ENCODE measurements at regions not wholly inside any gene's neighbourhood (a gene's known extent, or its start where the extent isn't known, plus 50 kb on each side); places are given as distances from the start of the nearest gene placed in this dataset.
A peak's percentile ranks its signal among the peaks of the same experiment; 100 is the strongest.

DNA sequence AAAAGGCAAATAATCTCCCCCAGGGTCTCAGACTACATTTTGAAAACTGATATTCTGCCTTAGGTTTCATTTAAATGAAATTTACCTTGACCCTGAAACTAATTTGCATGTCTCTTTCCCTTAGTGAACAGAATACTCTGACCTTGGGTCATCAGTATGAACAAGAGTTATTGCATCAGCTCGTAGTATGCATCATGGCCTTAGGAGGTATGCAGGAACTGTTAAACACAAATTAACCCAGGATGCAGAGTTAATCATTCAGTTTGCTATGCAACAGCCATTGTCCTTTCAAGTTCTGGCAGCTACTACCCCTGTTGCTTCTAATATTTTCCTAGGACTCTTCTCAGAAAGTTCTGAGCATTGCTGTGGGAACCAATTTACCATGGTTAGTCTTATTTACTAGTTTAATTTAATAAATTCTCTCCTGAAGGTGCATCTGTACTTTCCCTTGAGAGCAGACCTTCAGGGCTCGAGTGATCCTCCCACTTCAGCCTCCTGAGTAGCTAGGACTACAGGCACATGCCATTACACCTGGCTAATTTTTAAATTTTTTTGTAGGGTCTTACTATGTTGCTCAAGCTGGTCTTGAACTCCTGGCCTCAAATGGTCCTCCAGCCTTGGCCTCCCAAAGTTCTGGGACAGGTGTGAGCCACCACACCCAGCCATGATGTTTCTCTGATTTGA, 126.7 kb downstream of the TTC6 start (continued):
- TF ChIP-seq GMEB1 (CRISPR knock-in tag; IDR thresholded peaks at IDR 0.05; ENCODE audit: borderline replicate concordance), result no peak
- TF ChIP-seq GATAD1 (CRISPR knock-in tag; IDR thresholded peaks at IDR 0.05), result no peak
- TF ChIP-seq IRF1 (CRISPR knock-in tag; IDR thresholded peaks at IDR 0.05; ENCODE audit: low read depth), result no peak
- TF ChIP-seq ELK4 (CRISPR knock-in tag; IDR thresholded peaks at IDR 0.05; ENCODE audit: borderline replicate concordance), result no peak
- TF ChIP-seq ZNF749 (CRISPR knock-in tag; IDR thresholded peaks at IDR 0.05; ENCODE audit: borderline replicate concordance), result no peak
- no peak for TF ChIP-seq ZNF446 (CRISPR knock-in tag; IDR thresholded peaks at IDR 0.05)
- TF ChIP-seq, protein P1, sequence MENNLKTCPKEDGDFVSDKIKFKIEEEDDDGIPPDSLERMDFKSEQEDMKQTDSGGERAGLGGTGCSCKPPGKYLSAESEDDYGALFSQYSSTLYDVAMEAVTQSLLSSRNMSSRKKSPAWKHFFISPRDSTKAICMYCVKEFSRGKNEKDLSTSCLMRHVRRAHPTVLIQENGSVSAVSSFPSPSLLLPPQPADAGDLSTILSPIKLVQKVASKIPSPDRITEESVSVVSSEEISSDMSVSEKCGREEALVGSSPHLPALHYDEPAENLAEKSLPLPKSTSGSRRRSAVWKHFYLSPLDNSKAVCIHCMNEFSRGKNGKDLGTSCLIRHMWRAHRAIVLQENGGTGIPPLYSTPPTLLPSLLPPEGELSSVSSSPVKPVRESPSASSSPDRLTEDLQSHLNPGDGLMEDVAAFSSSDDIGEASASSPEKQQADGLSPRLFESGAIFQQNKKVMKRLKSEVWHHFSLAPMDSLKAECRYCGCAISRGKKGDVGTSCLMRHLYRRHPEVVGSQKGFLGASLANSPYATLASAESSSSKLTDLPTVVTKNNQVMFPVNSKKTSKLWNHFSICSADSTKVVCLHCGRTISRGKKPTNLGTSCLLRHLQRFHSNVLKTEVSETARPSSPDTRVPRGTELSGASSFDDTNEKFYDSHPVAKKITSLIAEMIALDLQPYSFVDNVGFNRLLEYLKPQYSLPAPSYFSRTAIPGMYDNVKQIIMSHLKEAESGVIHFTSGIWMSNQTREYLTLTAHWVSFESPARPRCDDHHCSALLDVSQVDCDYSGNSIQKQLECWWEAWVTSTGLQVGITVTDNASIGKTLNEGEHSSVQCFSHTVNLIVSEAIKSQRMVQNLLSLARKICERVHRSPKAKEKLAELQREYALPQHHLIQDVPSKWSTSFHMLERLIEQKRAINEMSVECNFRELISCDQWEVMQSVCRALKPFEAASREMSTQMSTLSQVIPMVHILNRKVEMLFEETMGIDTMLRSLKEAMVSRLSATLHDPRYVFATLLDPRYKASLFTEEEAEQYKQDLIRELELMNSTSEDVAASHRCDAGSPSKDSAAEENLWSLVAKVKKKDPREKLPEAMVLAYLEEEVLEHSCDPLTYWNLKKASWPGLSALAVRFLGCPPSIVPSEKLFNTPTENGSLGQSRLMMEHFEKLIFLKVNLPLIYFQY (CRISPR knock-in tag; IDR thresholded peaks at IDR 0.05; ENCODE audit: borderline replicate concordance), result no peak
- TF ChIP-seq, protein P2, sequence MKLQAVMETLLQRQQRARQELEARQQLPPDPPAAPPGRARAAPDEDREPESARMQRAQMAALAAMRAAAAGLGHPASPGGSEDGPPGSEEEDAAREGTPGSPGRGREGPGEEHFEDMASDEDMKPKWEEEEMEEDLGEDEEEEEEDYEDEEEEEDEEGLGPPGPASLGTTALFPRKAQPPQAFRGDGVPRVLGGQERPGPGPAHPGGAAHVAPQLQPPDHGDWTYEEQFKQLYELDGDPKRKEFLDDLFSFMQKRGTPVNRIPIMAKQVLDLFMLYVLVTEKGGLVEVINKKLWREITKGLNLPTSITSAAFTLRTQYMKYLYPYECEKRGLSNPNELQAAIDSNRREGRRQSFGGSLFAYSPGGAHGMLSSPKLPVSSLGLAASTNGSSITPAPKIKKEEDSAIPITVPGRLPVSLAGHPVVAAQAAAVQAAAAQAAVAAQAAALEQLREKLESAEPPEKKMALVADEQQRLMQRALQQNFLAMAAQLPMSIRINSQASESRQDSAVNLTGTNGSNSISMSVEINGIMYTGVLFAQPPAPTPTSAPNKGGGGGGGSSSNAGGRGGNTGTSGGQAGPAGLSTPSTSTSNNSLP (IDR thresholded peaks at IDR 0.05; ENCODE audit: low read depth, low read length), result peak; percentile 85
- no peak for TF ChIP-seq SP4 (CRISPR knock-in tag; IDR thresholded peaks at IDR 0.05)
- no peak for TF ChIP-seq POLR2A (IDR thresholded peaks at IDR 0.05; ENCODE audit: insufficient read depth in 1 of 2, low read depth in 2 of 2, low read length in 2 of 2)
- no peak for TF ChIP-seq ZNF646 (CRISPR knock-in tag; IDR thresholded peaks at IDR 0.05)
- TF ChIP-seq PTBP1 (IDR thresholded peaks at IDR 0.05; ENCODE audit: low read depth, low read length, poor library complexity, severe bottlenecking), result no peak
- no peak for TF ChIP-seq RFX1 (IDR thresholded peaks at IDR 0.05)
